NT2/D1 (cell line): ENCODE measurements at regions not wholly inside any gene's neighbourhood (a gene's known extent, or its start where the extent isn't known, plus 50 kb on each side); places are given as distances from the start of the nearest gene placed in this dataset.

Experiments used
- SUZ12 ChIP-seq: IDR thresholded peaks from 2 replicates; pipeline ENCODE4 v1.6.1; 2011; ENCODE audit not compliant: insufficient read length, insufficient read depth; ENCODE audit errors: extremely low read depth
- YY1 ChIP-seq: IDR thresholded peaks from 2 replicates; pipeline ENCODE4 v1.6.1; 2011; ENCODE audit not compliant: insufficient read length, insufficient read depth
- ZNF274 ChIP-seq: IDR thresholded peaks from 2 replicates; pipeline ENCODE4 v1.6.1; 2011; ENCODE audit warnings: mild to moderate bottlenecking, low read depth, low read length

GRCh38 chr11:90766121-90766520 is 543.3 kb upstream of the CHORDC1 start:
- TF ChIP-seq SUZ12, result no peak
- no peak for TF ChIP-seq YY1
- TF ChIP-seq ZNF274, result no peak
